Tibial nerve (tissue), 4 donors: ENCODE measurements at regions not wholly inside any gene's neighbourhood (a gene's known extent, or its start where the extent isn't known, plus 50 kb on each side); places are given as distances from the start of the nearest gene placed in this dataset.
"Not testable (repeated sequence)": the region's sequence is repeated elsewhere in the genome, so short reads cannot be mapped to it uniquely, and the experiment has no call there.

ENCODE experiments used
- EP300 ChIP-seq, 2 donors: sonication (generic); formaldehyde crosslinking; IDR thresholded peaks; one replicate each; pipeline ENCODE4 v1.6.1; 2017; ENCODE audit warnings: antibody characterized with exemption in 2 of 2, mild to moderate bottlenecking in 1 of 2
- TF ChIP-seq, protein P1 (sequence below), 5 experiments: fragments of 200-600 bp in 3 of 5; fragments of 450-650 bp in 2 of 5; sonication (generic) in 3 of 5; IDR thresholded peaks; one replicate each; pipeline ENCODE4 v1.5.1; 2016 to 2019; ENCODE audit warnings: antibody characterized with exemption in 5 of 5, mild to moderate bottlenecking in 3 of 5, moderate library complexity in 2 of 5

DNA sequence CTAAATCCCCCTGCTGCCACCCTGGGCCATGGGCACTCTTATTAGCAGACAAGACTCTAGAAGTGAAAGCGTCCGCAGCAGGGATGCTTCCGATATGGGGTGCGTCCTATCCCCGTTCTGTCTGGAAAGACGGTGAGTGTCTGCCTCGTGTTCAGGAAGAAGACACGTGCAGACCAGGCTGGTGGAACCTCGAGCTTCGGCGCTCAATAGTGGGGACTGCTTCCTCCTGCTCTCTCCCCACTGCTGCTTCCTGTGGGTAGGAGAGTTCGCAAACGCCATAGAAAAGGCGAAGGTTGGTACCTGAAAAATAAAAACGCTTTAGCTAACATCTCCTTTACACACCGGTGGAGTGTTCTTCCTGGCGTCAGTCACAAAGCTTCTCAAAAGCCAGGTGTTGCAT is 67.7 kb upstream of the LYZL2 start:
- TF ChIP-seq, protein P1, sequence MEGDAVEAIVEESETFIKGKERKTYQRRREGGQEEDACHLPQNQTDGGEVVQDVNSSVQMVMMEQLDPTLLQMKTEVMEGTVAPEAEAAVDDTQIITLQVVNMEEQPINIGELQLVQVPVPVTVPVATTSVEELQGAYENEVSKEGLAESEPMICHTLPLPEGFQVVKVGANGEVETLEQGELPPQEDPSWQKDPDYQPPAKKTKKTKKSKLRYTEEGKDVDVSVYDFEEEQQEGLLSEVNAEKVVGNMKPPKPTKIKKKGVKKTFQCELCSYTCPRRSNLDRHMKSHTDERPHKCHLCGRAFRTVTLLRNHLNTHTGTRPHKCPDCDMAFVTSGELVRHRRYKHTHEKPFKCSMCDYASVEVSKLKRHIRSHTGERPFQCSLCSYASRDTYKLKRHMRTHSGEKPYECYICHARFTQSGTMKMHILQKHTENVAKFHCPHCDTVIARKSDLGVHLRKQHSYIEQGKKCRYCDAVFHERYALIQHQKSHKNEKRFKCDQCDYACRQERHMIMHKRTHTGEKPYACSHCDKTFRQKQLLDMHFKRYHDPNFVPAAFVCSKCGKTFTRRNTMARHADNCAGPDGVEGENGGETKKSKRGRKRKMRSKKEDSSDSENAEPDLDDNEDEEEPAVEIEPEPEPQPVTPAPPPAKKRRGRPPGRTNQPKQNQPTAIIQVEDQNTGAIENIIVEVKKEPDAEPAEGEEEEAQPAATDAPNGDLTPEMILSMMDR (IDR thresholded peaks at IDR 0.05), result not testable (repeated sequence)
- not testable (repeated sequence) for TF ChIP-seq EP300 (IDR thresholded peaks at IDR 0.05)
